Activated T-cell treated with anti-CD3 and anti-CD28 coated beads, Interleukin-2, amount 50 U/mL, for 72 hours (primary cell): ENCODE measurements at regions not wholly inside any gene's neighbourhood (a gene's known extent, or its start where the extent isn't known, plus 50 kb on each side); places are given as distances from the start of the nearest gene placed in this dataset.

ENCODE experiments used
- ATAC-seq, 2 donors: fragments of 150-1000 bp; cut with Tn5 transposase; replicated peaks in 1 of 2; 2 replicates each; pipeline ENCODE4 v1.10.0; 2021; ENCODE audit warnings: moderate library complexity in 2 of 2, mild to moderate bottlenecking in 1 of 2
- DNase-seq, 2 donors: peaks; one replicate each; pipeline ENCODE4 v3.0.0; 2021 to 2022; ENCODE audit warnings: mixed read lengths in 1 of 2
- H3K27ac Mint-ChIP-seq: one replicate; pipeline ENCODE4 v1.8.0; 2022; ENCODE audit warnings: mild to moderate bottlenecking, moderate library complexity, mixed read lengths
- H3K27me3 Mint-ChIP-seq: one replicate; pipeline ENCODE4 v1.8.0; 2022; ENCODE audit warnings: low read depth, mixed read lengths
- H3K36me3 Mint-ChIP-seq, 2 donors: one replicate each; pipeline ENCODE4 v1.8.0; 2022; ENCODE audit warnings: mixed read lengths in 2 of 2, mild to moderate bottlenecking in 1 of 2; ENCODE audit not compliant: insufficient read depth in 2 of 2
- H3K4me1 Mint-ChIP-seq: one replicate; pipeline ENCODE4 v1.8.0; 2022; ENCODE audit warnings: low read depth, mixed read lengths
- H3K4me3 Mint-ChIP-seq, 2 donors: one replicate each; pipeline ENCODE4 v1.8.0; 2022; ENCODE audit warnings: mild to moderate bottlenecking in 2 of 2, mixed read lengths in 2 of 2, moderate library complexity in 2 of 2
- H3K9me3 Mint-ChIP-seq, 2 donors: one replicate each; pipeline ENCODE4 v1.8.0; 2022; ENCODE audit warnings: mixed read lengths in 2 of 2

GRCh38 chr10:29851241-29851640 is 208.1 kb downstream of the JCAD start:
- Mint-ChIP-seq H3K36me3 (no peaks in the 10 kb centered on the region), H3K4me3 (no peak overlapping the region), H3K27me3 (peaks cover 16% of the 10 kb centered on the region), H3K27ac (no peak overlapping the region), H3K4me1 (no peaks in the 10 kb centered on the region), H3K9me3 (no peaks in the 10 kb centered on the region)
- ATAC-seq (no peak), DNase-seq (no peak)

- H3K4me1 Mint-ChIP-seq = no peaks in the 10 kb centered on the region
- H3K9me3 Mint-ChIP-seq = peaks cover 0 to under 1% of the 10 kb centered on the region in 2 donors
- H3K4me3 Mint-ChIP-seq = no peak overlapping the region
- peaks cover 22% of the 10 kb centered on the region for H3K27me3 Mint-ChIP-seq
- DNase-seq (no peak), ATAC-seq (no peak)
- H3K36me3 Mint-ChIP-seq = no peaks in the 10 kb centered on the region
- H3K27ac Mint-ChIP-seq = no peak overlapping the region
Measured at GRCh38 chr10:29850371-29850770, 209.0 kb downstream of the JCAD start.

GRCh38 chr10:29849886-29850285 is 209.5 kb downstream of the JCAD start:
- Mint-ChIP-seq H3K9me3 (peaks cover 0 to 2% of the 10 kb centered on the region in 2 donors), H3K4me3 (no peak overlapping the region), H3K4me1 (no peaks in the 10 kb centered on the region), H3K27me3 (peaks cover 25% of the 10 kb centered on the region), H3K36me3 (no peaks in the 10 kb centered on the region), H3K27ac (no peak overlapping the region)
- ATAC-seq (no peak), DNase-seq (no peak)

GRCh38 chr10:29849126-29849833 is 210.1 kb downstream of the JCAD start:
- Mint-ChIP-seq H3K27ac (no peak overlapping the region), H3K27me3 (peaks cover 25% of the 10 kb centered on the region), H3K4me3 (no peak overlapping the region), H3K36me3 (no peaks in the 10 kb centered on the region), H3K4me1 (no peaks in the 10 kb centered on the region), H3K9me3 (peaks cover 0 to 2% of the 10 kb centered on the region in 2 donors)
- DNase-seq = no peak
- ATAC-seq = no peak

GRCh38 chr10:29846881-29847280 is 212.1 kb upstream of the SVIL start:
- no peak overlapping the region for H3K4me3 Mint-ChIP-seq
- H3K4me1 Mint-ChIP-seq = no peaks in the 10 kb centered on the region

GRCh38 chr10:29845166-29845565 is 210.4 kb upstream of the SVIL start:
- ATAC-seq = no peak
- Mint-ChIP-seq H3K4me1 (no peaks in the 10 kb centered on the region), H3K9me3 (peaks cover 0 to 2% of the 10 kb centered on the region in 2 donors), H3K27ac (no peak overlapping the region), H3K27me3 (peaks cover 20% of the 10 kb centered on the region), H3K4me3 (no peak overlapping the region), H3K36me3 (peaks cover 0 to 2% of the 10 kb centered on the region in 2 donors)
- no peak for DNase-seq

More at GRCh38 chr10:29846881-29847280, 212.1 kb upstream of the SVIL start:
- Mint-ChIP-seq H3K9me3 (peaks cover 0 to 2% of the 10 kb centered on the region in 2 donors), H3K27ac (no peak overlapping the region), H3K27me3 (peaks cover 25% of the 10 kb centered on the region), H3K36me3 (peaks cover 0 to 2% of the 10 kb centered on the region in 2 donors)
- no peak for DNase-seq
- ATAC-seq = no peak

GRCh38 chr10:29843143-29843542 is 208.4 kb upstream of the SVIL start:
- no peak overlapping the region for H3K27ac Mint-ChIP-seq

GRCh38 chr10:29841724-29842649 is 207.2 kb upstream of the SVIL start:
- DNase-seq = no peak
- Mint-ChIP-seq H3K36me3 (peaks cover 0 to 2% of the 10 kb centered on the region in 2 donors), H3K27ac (no peak overlapping the region), H3K4me1 (no peaks in the 10 kb centered on the region), H3K27me3 (peaks cover 28% of the 10 kb centered on the region), H3K9me3 (peaks cover 2% of the 10 kb centered on the region in 2 donors), H3K4me3 (no peak overlapping the region)
- no peak for ATAC-seq

More at GRCh38 chr10:29843143-29843542, 208.4 kb upstream of the SVIL start:
- Mint-ChIP-seq H3K36me3 (peaks cover 0 to 2% of the 10 kb centered on the region in 2 donors), H3K9me3 (peaks cover 0 to 2% of the 10 kb centered on the region in 2 donors), H3K4me3 (no peak overlapping the region), H3K27me3 (peaks cover 23% of the 10 kb centered on the region), H3K4me1 (no peaks in the 10 kb centered on the region)
- DNase-seq (no peak), ATAC-seq (no peak)

GRCh38 chr10:29840516-29841276 is 205.9 kb upstream of the SVIL start:
- no peak overlapping the region for H3K27ac Mint-ChIP-seq
- no peaks in the 10 kb centered on the region for H3K4me1 Mint-ChIP-seq
- H3K9me3 Mint-ChIP-seq = peaks cover 2% of the 10 kb centered on the region in 2 donors
- peaks cover 0 to 2% of the 10 kb centered on the region in 2 donors for H3K36me3 Mint-ChIP-seq
- DNase-seq = no peak
- H3K4me3 Mint-ChIP-seq = no peak overlapping the region
- no peak for ATAC-seq
- peaks cover 25% of the 10 kb centered on the region for H3K27me3 Mint-ChIP-seq

- no peak overlapping the region for H3K4me3 Mint-ChIP-seq
- ATAC-seq = no peak
Measured at GRCh38 chr10:29839826-29840515, 205.2 kb upstream of the SVIL start.

GRCh38 chr10:29838539-29838938 is 203.8 kb upstream of the SVIL start:
- ATAC-seq = no peak
- Mint-ChIP-seq H3K36me3 (no peaks in the 10 kb centered on the region), H3K4me1 (no peaks in the 10 kb centered on the region), H3K4me3 (no peak overlapping the region), H3K27ac (no peak overlapping the region), H3K9me3 (peaks cover 0 to 2% of the 10 kb centered on the region in 2 donors), H3K27me3 (peaks cover 19% of the 10 kb centered on the region)
- no peak for DNase-seq

More at GRCh38 chr10:29839826-29840515, 205.2 kb upstream of the SVIL start:
- peaks cover 0 to 2% of the 10 kb centered on the region in 2 donors for H3K9me3 Mint-ChIP-seq
- no peak for DNase-seq
- peaks cover 19% of the 10 kb centered on the region for H3K27me3 Mint-ChIP-seq
- no peak overlapping the region for H3K27ac Mint-ChIP-seq
- peaks cover 0 to 2% of the 10 kb centered on the region in 2 donors for H3K36me3 Mint-ChIP-seq
- H3K4me1 Mint-ChIP-seq = no peaks in the 10 kb centered on the region

- DNase-seq = no peak
- Mint-ChIP-seq H3K9me3 (peaks cover 0 to 2% of the 10 kb centered on the region in 2 donors), H3K27ac (no peak overlapping the region), H3K4me3 (no peak overlapping the region), H3K4me1 (no peaks in the 10 kb centered on the region), H3K27me3 (peaks cover 19% of the 10 kb centered on the region), H3K36me3 (no peaks in the 10 kb centered on the region)
- no peak for ATAC-seq
Measured at GRCh38 chr10:29837586-29837985, 202.8 kb upstream of the SVIL start.
